Transverse colon (tissue), 4 donors: ENCODE measurements at regions not wholly inside any gene's neighbourhood (a gene's known extent, or its start where the extent isn't known, plus 50 kb on each side); places are given as distances from the start of the nearest gene placed in this dataset.

ENCODE experiments used
- CTCF ChIP-seq, 5 experiments: fragments of 200-600 bp in 3 of 5; fragments of 450-650 bp in 2 of 5; sonication (generic) in 3 of 5; IDR thresholded peaks; 1 replicate in 2 of 5; 2 replicates in 3 of 5; pipeline ENCODE4 v1.5.1; 2016 to 2017; ENCODE audit warnings: antibody characterized with exemption in 5 of 5, inconsistent platforms in 3 of 5, mild to moderate bottlenecking in 2 of 5, moderate library complexity in 1 of 5
- EP300 ChIP-seq: sonication (generic); formaldehyde crosslinking; IDR thresholded peaks from one replicate; pipeline ENCODE4 v1.6.1; 2017; ENCODE audit warnings: antibody characterized with exemption, low read depth
- POLR2A ChIP-seq: fragments of 450-650 bp; IDR thresholded peaks from one replicate; pipeline ENCODE4 v1.6.1; 2016; ENCODE audit warnings: antibody characterized with exemption, mild to moderate bottlenecking, moderate library complexity
- POLR2AphosphoS5 ChIP-seq, 3 donors: sonication (generic); formaldehyde crosslinking; IDR thresholded peaks; one replicate each; pipeline ENCODE4 v1.6.1; 2016; ENCODE audit warnings: antibody characterized with exemption in 3 of 3

GRCh38 chr9:107178293-107178692 is 104.8 kb upstream of the RAD23B start:
- TF ChIP-seq EP300 (no peak), CTCF (IDR thresholded peaks at IDR 0.05) (no peak), POLR2AphosphoS5 (IDR thresholded peaks at IDR 0.05) (no peak), POLR2A (no peak)
